HEK293T (cell line): ENCODE measurements at regions not wholly inside any gene's neighbourhood (a gene's known extent, or its start where the extent isn't known, plus 50 kb on each side); places are given as distances from the start of the nearest gene placed in this dataset.

Source experiments
- ARNT ChIP-seq: fragments of 450-650 bp; IDR thresholded peaks from 2 replicates; pipeline ENCODE4 v1.6.1; 2017; ENCODE audit warnings: mild to moderate bottlenecking
- BHLHE40 ChIP-seq: fragments of 450-650 bp; IDR thresholded peaks from 2 replicates; pipeline ENCODE4 v1.6.1; 2016; ENCODE audit warnings: mild to moderate bottlenecking, moderate library complexity, borderline replicate concordance
- FOXA1 ChIP-seq: fragments of 450-650 bp; IDR thresholded peaks from 2 replicates; pipeline ENCODE4 v1.6.1; 2016; ENCODE audit warnings: mild to moderate bottlenecking
- FOXM1 ChIP-seq: fragments of 450-650 bp; IDR thresholded peaks from 2 replicates; pipeline ENCODE4 v1.6.1; 2017; ENCODE audit warnings: mild to moderate bottlenecking, borderline replicate concordance
- LEF1 ChIP-seq: fragments of 450-650 bp; IDR thresholded peaks from 2 replicates; pipeline ENCODE4 v1.6.1; 2017; ENCODE audit warnings: mild to moderate bottlenecking, borderline replicate concordance
- NFRKB ChIP-seq: fragments of 450-650 bp; IDR thresholded peaks from 2 replicates; pipeline ENCODE4 v1.6.1; 2016; ENCODE audit warnings: mild to moderate bottlenecking, moderate library complexity
- SP1 ChIP-seq: fragments of 450-650 bp; IDR thresholded peaks from 2 replicates; pipeline ENCODE4 v1.6.1; 2017

GRCh38 chr5:145222622-145223021 lies 612.5 kb downstream of the PRELID2 start:
- TF ChIP-seq NFRKB (no peak), ARNT (no peak), FOXM1 (no peak), LEF1 (no peak), BHLHE40 (no peak), FOXA1 (no peak), SP1 (no peak)
